SK-N-SH treated with all-trans-retinoic acid at 6 μM for 48 hours (cell line): ENCODE measurements at regions not wholly inside any gene's neighbourhood (a gene's known extent, or its start where the extent isn't known, plus 50 kb on each side); places are given as distances from the start of the nearest gene placed in this dataset.

Experiments used
- ARNTL ChIP-seq: fragments of 450-650 bp; formaldehyde crosslinking; IDR thresholded peaks from 2 replicates; pipeline ENCODE4 v1.5.0; 2020; ENCODE audit warnings: low read depth, mild to moderate bottlenecking, moderate library complexity, borderline replicate concordance
- ESRRG ChIP-seq: fragments of 250-450 bp; sonication (Bioruptor Pico); IDR thresholded peaks from 2 replicates; pipeline ENCODE4 v1.6.1; 2021; ENCODE audit warnings: mild to moderate bottlenecking
- GLIS3 ChIP-seq: fragments of 250-450 bp; sonication (Bioruptor Pico); IDR thresholded peaks from 2 replicates; pipeline ENCODE4 v1.5.0; 2020; ENCODE audit warnings: mild to moderate bottlenecking, moderate library complexity
- RARB ChIP-seq: fragments of 250-450 bp; sonication (Bioruptor Pico); IDR thresholded peaks from 2 replicates; pipeline ENCODE4 v1.8.0; 2021; ENCODE audit warnings: mild to moderate bottlenecking, moderate library complexity
- TOX ChIP-seq: fragments of 250-450 bp; sonication (Bioruptor Pico); IDR thresholded peaks from 2 replicates; pipeline ENCODE4 v1.8.0; 2021; ENCODE audit warnings: mild to moderate bottlenecking, moderate library complexity, borderline replicate concordance
- ZFP3 ChIP-seq: fragments of 250-450 bp; sonication (Bioruptor Pico); IDR thresholded peaks from 2 replicates; pipeline ENCODE4 v1.5.0; 2020; ENCODE audit warnings: mild to moderate bottlenecking, moderate library complexity
- ZNF70 ChIP-seq: fragments of 450-650 bp; formaldehyde crosslinking; IDR thresholded peaks from 2 replicates; pipeline ENCODE4 v1.5.0; 2020; ENCODE audit warnings: mild to moderate bottlenecking, moderate library complexity
- TF ChIP-seq, protein P1 (sequence below): fragments of 250-450 bp; sonication (Bioruptor Pico); IDR thresholded peaks from 2 replicates; pipeline ENCODE4 v1.8.0; 2021; ENCODE audit warnings: low read depth, mild to moderate bottlenecking, moderate library complexity, borderline replicate concordance
- TF ChIP-seq, protein P2 (sequence below): fragments of 250-450 bp; sonication (Bioruptor Pico); IDR thresholded peaks from 2 replicates; pipeline ENCODE4 v1.5.1; 2020; ENCODE audit warnings: low read depth, mild to moderate bottlenecking, moderate library complexity
- TF ChIP-seq, protein P3 (sequence below): fragments of 250-450 bp; sonication (Bioruptor Pico); IDR thresholded peaks from 2 replicates; pipeline ENCODE4 v1.5.1; 2021; ENCODE audit warnings: mild to moderate bottlenecking, moderate library complexity

DNA sequence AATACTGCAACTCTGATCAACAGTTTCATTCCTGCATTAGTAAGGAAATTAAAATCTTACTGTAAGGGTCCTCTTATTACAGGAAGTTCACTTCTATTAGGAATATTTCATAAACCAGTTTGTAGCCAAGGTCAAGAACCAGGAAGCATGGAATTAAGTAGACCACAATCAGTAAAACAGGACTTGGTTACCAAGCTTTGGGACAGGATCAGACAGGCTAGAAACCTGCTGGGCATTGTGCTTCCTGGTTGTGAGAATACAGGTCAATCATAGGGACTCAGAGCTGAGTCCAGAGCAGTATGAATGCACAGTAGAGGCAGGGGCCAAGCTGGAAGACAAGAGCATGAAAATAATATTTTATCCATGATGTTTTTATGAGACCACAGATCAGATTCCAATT, 248.0 kb downstream of the IKZF2 start:
- TF ChIP-seq ESRRG (CRISPR knock-in tag) (no peak), ZNF70 (CRISPR knock-in tag) (no peak), GLIS3 (CRISPR knock-in tag) (no peak), ARNTL (CRISPR knock-in tag) (no peak), RARB (CRISPR knock-in tag) (no peak), ZFP3 (CRISPR knock-in tag) (no peak), TOX (CRISPR knock-in tag) (no peak)
- TF ChIP-seq, protein P1, sequence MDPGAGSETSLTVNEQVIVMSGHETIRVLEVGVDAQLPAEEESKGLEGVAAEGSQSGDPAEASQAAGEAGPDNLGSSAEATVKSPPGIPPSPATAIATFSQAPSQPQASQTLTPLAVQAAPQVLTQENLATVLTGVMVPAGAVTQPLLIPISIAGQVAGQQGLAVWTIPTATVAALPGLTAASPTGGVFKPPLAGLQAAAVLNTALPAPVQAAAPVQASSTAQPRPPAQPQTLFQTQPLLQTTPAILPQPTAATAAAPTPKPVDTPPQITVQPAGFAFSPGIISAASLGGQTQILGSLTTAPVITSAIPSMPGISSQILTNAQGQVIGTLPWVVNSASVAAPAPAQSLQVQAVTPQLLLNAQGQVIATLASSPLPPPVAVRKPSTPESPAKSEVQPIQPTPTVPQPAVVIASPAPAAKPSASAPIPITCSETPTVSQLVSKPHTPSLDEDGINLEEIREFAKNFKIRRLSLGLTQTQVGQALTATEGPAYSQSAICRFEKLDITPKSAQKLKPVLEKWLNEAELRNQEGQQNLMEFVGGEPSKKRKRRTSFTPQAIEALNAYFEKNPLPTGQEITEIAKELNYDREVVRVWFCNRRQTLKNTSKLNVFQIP = no peak
- TF ChIP-seq, protein P2, sequence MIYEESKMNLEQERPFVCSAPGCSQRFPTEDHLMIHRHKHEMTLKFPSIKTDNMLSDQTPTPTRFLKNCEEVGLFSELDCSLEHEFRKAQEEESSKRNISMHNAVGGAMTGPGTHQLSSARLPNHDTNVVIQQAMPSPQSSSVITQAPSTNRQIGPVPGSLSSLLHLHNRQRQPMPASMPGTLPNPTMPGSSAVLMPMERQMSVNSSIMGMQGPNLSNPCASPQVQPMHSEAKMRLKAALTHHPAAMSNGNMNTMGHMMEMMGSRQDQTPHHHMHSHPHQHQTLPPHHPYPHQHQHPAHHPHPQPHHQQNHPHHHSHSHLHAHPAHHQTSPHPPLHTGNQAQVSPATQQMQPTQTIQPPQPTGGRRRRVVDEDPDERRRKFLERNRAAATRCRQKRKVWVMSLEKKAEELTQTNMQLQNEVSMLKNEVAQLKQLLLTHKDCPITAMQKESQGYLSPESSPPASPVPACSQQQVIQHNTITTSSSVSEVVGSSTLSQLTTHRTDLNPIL (CRISPR knock-in tag) = no peak
- TF ChIP-seq, protein P3, sequence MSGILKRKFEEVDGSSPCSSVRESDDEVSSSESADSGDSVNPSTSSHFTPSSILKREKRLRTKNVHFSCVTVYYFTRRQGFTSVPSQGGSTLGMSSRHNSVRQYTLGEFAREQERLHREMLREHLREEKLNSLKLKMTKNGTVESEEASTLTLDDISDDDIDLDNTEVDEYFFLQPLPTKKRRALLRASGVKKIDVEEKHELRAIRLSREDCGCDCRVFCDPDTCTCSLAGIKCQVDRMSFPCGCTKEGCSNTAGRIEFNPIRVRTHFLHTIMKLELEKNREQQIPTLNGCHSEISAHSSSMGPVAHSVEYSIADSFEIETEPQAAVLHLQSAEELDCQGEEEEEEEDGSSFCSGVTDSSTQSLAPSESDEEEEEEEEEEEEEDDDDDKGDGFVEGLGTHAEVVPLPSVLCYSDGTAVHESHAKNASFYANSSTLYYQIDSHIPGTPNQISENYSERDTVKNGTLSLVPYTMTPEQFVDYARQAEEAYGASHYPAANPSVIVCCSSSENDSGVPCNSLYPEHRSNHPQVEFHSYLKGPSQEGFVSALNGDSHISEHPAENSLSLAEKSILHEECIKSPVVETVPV = no peak
